NCI-H774 (cell line): ENCODE measurements at regions not wholly inside any gene's neighbourhood (a gene's known extent, or its start where the extent isn't known, plus 50 kb on each side); places are given as distances from the start of the nearest gene placed in this dataset.

Source experiments
- DNase-seq: peaks from one replicate; lab custom pipeline; 2025; lab: John Stamatoyannopoulos, UW

DNA sequence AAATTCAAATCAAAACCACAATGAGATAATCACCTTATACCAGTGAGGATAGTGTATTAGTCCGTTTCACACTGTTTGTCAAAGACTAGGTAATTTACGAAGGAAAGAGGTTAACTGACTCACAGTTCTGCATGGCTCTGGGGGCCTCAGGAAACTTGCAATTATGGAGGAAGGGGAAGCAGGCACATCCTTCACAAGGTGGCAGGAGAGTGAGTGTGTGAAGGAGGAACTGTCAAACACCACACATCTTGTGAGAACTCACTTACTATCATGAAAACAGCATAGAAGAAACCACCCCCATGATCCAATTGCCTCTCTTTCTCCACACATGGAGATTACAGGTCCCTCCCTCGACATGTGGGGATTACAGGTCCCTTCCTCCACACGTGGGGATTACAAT, 54.7 kb upstream of the TRPC5 start:
- no peak for DNase-seq
